Trophoblast cell (in vitro differentiated cells and primary cell): ENCODE measurements at regions not wholly inside any gene's neighbourhood (a gene's known extent, or its start where the extent isn't known, plus 50 kb on each side); places are given as distances from the start of the nearest gene placed in this dataset.

ENCODE experiments used
- DNase-seq, 2 donors: peaks; one replicate each; pipeline ENCODE4 v3.0.0-alpha.2; 2016
- H2AFZ ChIP-seq: 2 replicates; pipeline ENCODE4 v1.6.1; 2013; ENCODE audit warnings: low read length, moderate library complexity, mild to moderate bottlenecking; ENCODE audit not compliant: insufficient read depth, poor library complexity
- H2AK5ac ChIP-seq: 2 replicates; pipeline ENCODE4 v1.6.1; 2013; ENCODE audit warnings: mild to moderate bottlenecking, low read length
- H2BK120ac ChIP-seq: 2 replicates; pipeline ENCODE4 v1.6.1; 2013; ENCODE audit warnings: low read length, mild to moderate bottlenecking, moderate library complexity; ENCODE audit not compliant: insufficient read depth, poor library complexity
- H2BK12ac ChIP-seq: 2 replicates; pipeline ENCODE4 v1.6.1; 2013; ENCODE audit warnings: mild to moderate bottlenecking, low read length, moderate library complexity
- H2BK5ac ChIP-seq: 2 replicates; pipeline ENCODE4 v1.6.1; 2013; ENCODE audit warnings: low read length, low read depth, moderate library complexity, mild to moderate bottlenecking; ENCODE audit not compliant: poor library complexity
- H3K14ac ChIP-seq: 2 replicates; pipeline ENCODE4 v1.6.1; 2013; ENCODE audit warnings: mild to moderate bottlenecking, low read length
- H3K18ac ChIP-seq: 2 replicates; pipeline ENCODE4 v1.6.1; 2013; ENCODE audit warnings: mild to moderate bottlenecking, low read length
- H3K23ac ChIP-seq: 2 replicates; pipeline ENCODE4 v1.6.1; 2013; ENCODE audit warnings: low read length
- H3K27ac ChIP-seq: 2 replicates; pipeline ENCODE4 v1.5.1; 2013; ENCODE audit warnings: low read depth, mild to moderate bottlenecking, inconsistent platforms, low read length, moderate library complexity
- H3K27me3 ChIP-seq: 2 replicates; pipeline ENCODE4 v1.6.1; 2013; ENCODE audit warnings: inconsistent platforms, mild to moderate bottlenecking, low read length, moderate library complexity; ENCODE audit not compliant: insufficient read depth
- H3K36me3 ChIP-seq, 2 experiments: 1 replicate in 1 of 2; 2 replicates in 1 of 2; pipeline ENCODE4 v1.6.1; 2013; ENCODE audit warnings: low read length in 2 of 2, mild to moderate bottlenecking in 2 of 2, moderate library complexity in 1 of 2; ENCODE audit not compliant: insufficient read depth in 2 of 2, control insufficient read depth in 1 of 2
- H3K4ac ChIP-seq: 2 replicates; pipeline ENCODE4 v1.6.1; 2013; ENCODE audit warnings: low read depth, mild to moderate bottlenecking, low read length, moderate library complexity
- H3K4me1 ChIP-seq, 2 experiments: 1 replicate in 1 of 2; 2 replicates in 1 of 2; pipeline ENCODE4 v1.6.1; 2013; ENCODE audit warnings: low read length in 2 of 2, mild to moderate bottlenecking in 2 of 2, moderate library complexity in 1 of 2; ENCODE audit not compliant: insufficient read depth in 2 of 2, control insufficient read depth in 1 of 2
- H3K4me2 ChIP-seq: 2 replicates; pipeline ENCODE4 v1.6.1; 2013; ENCODE audit warnings: inconsistent platforms, mild to moderate bottlenecking, low read length, moderate library complexity
- H3K4me3 ChIP-seq: 2 replicates; pipeline ENCODE4 v1.5.1; 2013; ENCODE audit warnings: mild to moderate bottlenecking, low read depth, low read length, inconsistent platforms
- H3K79me1 ChIP-seq: one replicate; pipeline ENCODE4 v1.6.1; 2013; ENCODE audit warnings: low read length
- H3K79me2 ChIP-seq: 2 replicates; pipeline ENCODE4 v1.6.1; 2013; ENCODE audit warnings: low read length, mild to moderate bottlenecking; ENCODE audit not compliant: control insufficient read depth, insufficient read depth, poor library complexity
- H3K9ac ChIP-seq: 2 replicates; pipeline ENCODE4 v1.6.1; 2013; ENCODE audit warnings: mild to moderate bottlenecking, low read length
- H3K9me3 ChIP-seq: 2 replicates; pipeline ENCODE4 v1.6.1; 2013; ENCODE audit warnings: low read depth, mild to moderate bottlenecking, control low read depth, inconsistent platforms, low read length; ENCODE audit not compliant: insufficient read depth
- H4K12ac ChIP-seq: 2 replicates; pipeline ENCODE4 v1.6.1; 2013; ENCODE audit warnings: low read depth, mild to moderate bottlenecking, low read length, moderate library complexity
- H4K8ac ChIP-seq: 2 replicates; pipeline ENCODE4 v1.6.1; 2013; ENCODE audit warnings: low read depth, mild to moderate bottlenecking, low read length, moderate library complexity
- H4K91ac ChIP-seq: one replicate; pipeline ENCODE4 v1.6.1; 2013; ENCODE audit warnings: low read depth, mild to moderate bottlenecking, low read length, moderate library complexity
- WGBS: extraction: QIAGEN DNeasy Blood & Tissue Kit; methylation state at CpG from one replicate; pipeline ENCODE4 v1.1.7; 2013; ENCODE audit warnings: missing lambda C conversion rate; ENCODE audit not compliant: insufficient read length, insufficient coverage; ENCODE audit errors: extremely low coverage; 5-methylcytosine and 5-hydroxymethylcytosine counted together

GRCh38 chr2:173584000-173584399 lies 229.3 kb downstream of the CDCA7 start:
- no peak overlapping the region for H4K12ac ChIP-seq
- H2AFZ ChIP-seq, result no peak overlapping the region
- no peaks in the 10 kb centered on the region for H3K36me3 ChIP-seq
- WGBS, result no CpG with 5 or more reads among the region's 1 CpG
- no peaks in the 10 kb centered on the region for H3K79me2 ChIP-seq
- H2AK5ac ChIP-seq, result no peak overlapping the region
- H3K4ac ChIP-seq, result no peak overlapping the region
- H3K23ac ChIP-seq, result no peak overlapping the region
- H3K27me3 ChIP-seq, result no peaks in the 10 kb centered on the region
- H3K4me2 ChIP-seq, result no peak overlapping the region
- no peak overlapping the region for H3K9ac ChIP-seq
- H3K14ac ChIP-seq, result no peak overlapping the region
- H3K79me1 ChIP-seq, result no peaks in the 10 kb centered on the region
- H4K8ac ChIP-seq, result no peak overlapping the region
- no peak overlapping the region for H2BK120ac ChIP-seq
- no peak overlapping the region for H2BK12ac ChIP-seq
- no peak overlapping the region for H3K4me3 ChIP-seq
- no peaks in the 10 kb centered on the region for H3K9me3 ChIP-seq
- no peak overlapping the region for H3K27ac ChIP-seq
- no peaks in the 10 kb centered on the region for H3K4me1 ChIP-seq
- H2BK5ac ChIP-seq, result no peak overlapping the region
- H3K18ac ChIP-seq, result no peak overlapping the region
- no peak overlapping the region for H4K91ac ChIP-seq
- DNase-seq, result no peak

- Histone ChIP-seq H3K9ac (peak overlapping the region; percentile 50), H2BK120ac (no peak overlapping the region), H3K27ac (no peak overlapping the region), H3K18ac (no peak overlapping the region), H3K27me3 (no peaks in the 10 kb centered on the region), H2BK12ac (no peak overlapping the region), H3K4me3 (no peak overlapping the region), H3K79me1 (no peaks in the 10 kb centered on the region), H4K12ac (no peak overlapping the region), H4K8ac (no peak overlapping the region), H3K79me2 (no peaks in the 10 kb centered on the region), H2BK5ac (no peak overlapping the region), H2AFZ (no peak overlapping the region), H3K4ac (no peak overlapping the region), H3K4me1 (no peaks in the 10 kb centered on the region), H3K14ac (no peak overlapping the region), H2AK5ac (no peak overlapping the region), H3K36me3 (no peaks in the 10 kb centered on the region), H4K91ac (no peak overlapping the region), H3K4me2 (no peak overlapping the region), H3K9me3 (no peaks in the 10 kb centered on the region), H3K23ac (no peak overlapping the region)
- WGBS, result 100% methylated on average over 1 of the region's 4 CpGs
- DNase-seq, result no peak
These were observed 230.2 kb downstream of the CDCA7 start for GRCh38 chr2:173584676-173585458.

- Histone ChIP-seq H2AFZ (no peak overlapping the region), H4K8ac (no peak overlapping the region), H3K4me2 (no peak overlapping the region), H3K79me2 (no peaks in the 10 kb centered on the region), H3K27me3 (no peaks in the 10 kb centered on the region), H3K4me3 (no peak overlapping the region), H2BK5ac (no peak overlapping the region), H4K91ac (no peak overlapping the region), H4K12ac (no peak overlapping the region), H3K14ac (no peak overlapping the region), H3K27ac (no peak overlapping the region), H2BK12ac (no peak overlapping the region), H3K9ac (no peak overlapping the region), H2AK5ac (no peak overlapping the region), H2BK120ac (no peak overlapping the region), H3K23ac (no peak overlapping the region), H3K36me3 (peaks cover 0 to 1% of the 10 kb centered on the region in 2 experiments), H3K9me3 (peaks cover 5% of the 10 kb centered on the region), H3K18ac (no peak overlapping the region), H3K4ac (no peak overlapping the region), H3K79me1 (no peaks in the 10 kb centered on the region), H3K4me1 (no peaks in the 10 kb centered on the region)
- no peak for DNase-seq
- WGBS, result no CpG with 5 or more reads among the region's 9 CpGs
These were observed 234.3 kb downstream of the CDCA7 start for GRCh38 chr2:173588931-173589369.

GRCh38 chr2:173589604-173590275 lies 235.1 kb downstream of the CDCA7 start:
- H3K14ac ChIP-seq, result no peak overlapping the region
- no peak overlapping the region for H2BK120ac ChIP-seq
- H3K27me3 ChIP-seq, result no peaks in the 10 kb centered on the region
- no peaks in the 10 kb centered on the region for H3K79me1 ChIP-seq
- H2AFZ ChIP-seq, result no peak overlapping the region
- no CpG with 5 or more reads among the region's 3 CpGs for WGBS
- no peak overlapping the region for H3K9ac ChIP-seq
- no peak overlapping the region for H3K4me3 ChIP-seq
- H3K4me1 ChIP-seq, result no peaks in the 10 kb centered on the region
- H2BK12ac ChIP-seq, result no peak overlapping the region
- no peak overlapping the region for H3K4ac ChIP-seq
- H4K8ac ChIP-seq, result no peak overlapping the region
- no peak overlapping the region for H4K91ac ChIP-seq
- peak; percentile 46 to 71 for DNase-seq
- no peak overlapping the region for H3K18ac ChIP-seq
- no peak overlapping the region for H3K27ac ChIP-seq
- H4K12ac ChIP-seq, result no peak overlapping the region
- H3K4me2 ChIP-seq, result no peak overlapping the region
- no peak overlapping the region for H2BK5ac ChIP-seq
- H3K36me3 ChIP-seq, result peaks cover 0 to 1% of the 10 kb centered on the region in 2 experiments
- no peaks in the 10 kb centered on the region for H3K79me2 ChIP-seq
- peaks cover 5% of the 10 kb centered on the region for H3K9me3 ChIP-seq
- no peak overlapping the region for H3K23ac ChIP-seq
- no peak overlapping the region for H2AK5ac ChIP-seq
